CD4-positive, alpha-beta T cell (primary cell): ENCODE measurements at regions not wholly inside any gene's neighbourhood (a gene's known extent, or its start where the extent isn't known, plus 50 kb on each side); places are given as distances from the start of the nearest gene placed in this dataset.

Source experiments
- ATAC-seq: fragments of 200-7000 bp; cut with Tn5 transposase; one replicate; pipeline ENCODE4 v1.10.0; 2022; ENCODE audit warnings: mild to moderate bottlenecking; ENCODE audit not compliant: poor library complexity
- CTCF ChIA-PET: fragments of 350-600 bp; sonication (Branson Sonifier 250); formaldehyde crosslinking; loops from one replicate; lab custom pipeline; 2021; ENCODE audit warnings: antibody characterized with exemption, inconsistent platforms; lab: Charles Lee
- POLR2A ChIA-PET: fragments of 350-600 bp; sonication (Branson Sonifier 250); formaldehyde crosslinking; loops from one replicate; lab custom pipeline; 2021; ENCODE audit warnings: antibody characterized with exemption, inconsistent platforms; lab: Charles Lee
- DNase-seq, 14 experiments: peaks; one replicate each; pipeline ENCODE4 v3.0.0-alpha.2; 2013 to 2020; ENCODE audit warnings: mixed read lengths in 2 of 14
- H3K27ac ChIP-seq, 2 donors: one replicate each; pipeline versions ENCODE4 v1.5.1 to v1.7.0; 2013; ENCODE audit warnings: low read length in 2 of 2, low read depth in 1 of 2, mild to moderate bottlenecking in 1 of 2
- H3K27me3 ChIP-seq, 2 experiments: 1 replicate in 1 of 2; 2 replicates in 1 of 2; pipeline versions ENCODE4 v1.6.1 to v1.7.0; 2013; ENCODE audit warnings: low read length in 2 of 2, control low read depth in 1 of 2, mild to moderate bottlenecking in 1 of 2, moderate library complexity in 1 of 2; ENCODE audit not compliant: insufficient read depth in 2 of 2, control insufficient read depth in 1 of 2
- H3K36me3 ChIP-seq: one replicate; pipeline ENCODE4 v1.6.1; 2013; ENCODE audit warnings: low read length, control low read depth; ENCODE audit not compliant: insufficient read depth
- H3K4me1 ChIP-seq: one replicate; pipeline ENCODE4 v1.6.1; 2013; ENCODE audit warnings: low read length, control low read depth; ENCODE audit not compliant: insufficient read depth
- H3K4me3 ChIP-seq: one replicate; pipeline ENCODE4 v1.5.1; 2013; ENCODE audit warnings: mild to moderate bottlenecking, low read length, moderate library complexity
- H3K9me3 ChIP-seq, 2 experiments: 1 replicate in 1 of 2; 2 replicates in 1 of 2; pipeline versions ENCODE4 v1.6.1 to v1.7.0; 2013; ENCODE audit warnings: low read length in 2 of 2, mild to moderate bottlenecking in 2 of 2, control low read depth in 1 of 2, moderate library complexity in 1 of 2; ENCODE audit not compliant: control insufficient read depth in 1 of 2, insufficient read depth in 1 of 2
- H3K27ac Mint-ChIP-seq: one replicate; pipeline ENCODE4 v1.8.0; 2020; ENCODE audit warnings: mixed read lengths
- H3K27me3 Mint-ChIP-seq: one replicate; pipeline ENCODE4 v1.8.0; 2021; ENCODE audit warnings: mixed read lengths
- H3K36me3 Mint-ChIP-seq: one replicate; pipeline ENCODE4 v1.8.0; 2021; ENCODE audit warnings: low read depth, mixed read lengths
- H3K4me1 Mint-ChIP-seq: one replicate; pipeline ENCODE4 v1.8.0; 2021; ENCODE audit warnings: low read depth, mixed read lengths
- H3K4me3 Mint-ChIP-seq: one replicate; pipeline ENCODE4 v1.8.0; 2020; ENCODE audit warnings: mild to moderate bottlenecking, mixed read lengths
- H3K9me3 Mint-ChIP-seq: one replicate; pipeline ENCODE4 v1.8.0; 2020; ENCODE audit warnings: mixed read lengths
- CTCF ChIP-seq: fragments of 200-600 bp; IDR thresholded peaks from one replicate; pipeline ENCODE4 v1.8.0; 2022; ENCODE audit warnings: antibody characterized with exemption, mild to moderate bottlenecking
- intact Hi-C, 2 experiments: fragments of 100-400 bp; cut with DNase I in 1 of 2; cut with micrococcal nuclease in 1 of 2; formaldehyde crosslinking; loops; one replicate each; pipeline versions ENCODE4 v1.15.1 to v1.9.0; 2023 to 2025; cut with DNase I, micrococcal nuclease

- H3K9me3 Mint-ChIP-seq, result no peaks in the 10 kb centered on the region
- H3K4me1 ChIP-seq, result no peaks in the 10 kb centered on the region
- H3K27me3 ChIP-seq, result no peaks in the 10 kb centered on the region
- ChIA-PET CTCF (no interaction called here), POLR2A (no interaction called here)
- H3K27me3 Mint-ChIP-seq, result no peaks in the 10 kb centered on the region
- no peaks in the 10 kb centered on the region for H3K36me3 ChIP-seq
- H3K27ac Mint-ChIP-seq, result no peak overlapping the region
- H3K4me3 ChIP-seq, result no peak overlapping the region
- no peaks in the 10 kb centered on the region for H3K4me1 Mint-ChIP-seq
- DNase-seq, result no peak
- no peak overlapping the region for H3K4me3 Mint-ChIP-seq
- H3K27ac ChIP-seq, result no peak overlapping the region
- intact Hi-C loops, result no loop called here
- H3K36me3 Mint-ChIP-seq, result no peaks in the 10 kb centered on the region
- no peaks in the 10 kb centered on the region for H3K9me3 ChIP-seq
- TF ChIP-seq CTCF, result no peak
- no peak for ATAC-seq
Measured at GRCh38 chrX:39456894-39457604, 640.7 kb downstream of the BCOR start.

GRCh38 chrX:39458779-39459178, 639.0 kb downstream of the BCOR start:
- CTCF ChIA-PET, result no interaction called here
- H3K4me3 Mint-ChIP-seq, result no peak overlapping the region
- POLR2A ChIA-PET, result no interaction called here
- intact Hi-C loops, result no loop called here
- H3K36me3 Mint-ChIP-seq, result no peaks in the 10 kb centered on the region
- Histone ChIP-seq H3K4me1 (no peaks in the 10 kb centered on the region), H3K27ac (no peak overlapping the region), H3K27me3 (no peaks in the 10 kb centered on the region), H3K4me3 (no peak overlapping the region), H3K36me3 (no peaks in the 10 kb centered on the region), H3K9me3 (no peaks in the 10 kb centered on the region)
- H3K27me3 Mint-ChIP-seq, result no peaks in the 10 kb centered on the region
- TF ChIP-seq CTCF, result no peak
- H3K4me1 Mint-ChIP-seq, result no peaks in the 10 kb centered on the region
- no peak for ATAC-seq
- no peaks in the 10 kb centered on the region for H3K9me3 Mint-ChIP-seq
- H3K27ac Mint-ChIP-seq, result no peak overlapping the region
- no peak for DNase-seq

GRCh38 chrX:39459204-39459603, 638.6 kb downstream of the BCOR start:
- ATAC-seq (no peak), DNase-seq (no peak)
- Mint-ChIP-seq H3K4me3 (no peak overlapping the region), H3K4me1 (no peaks in the 10 kb centered on the region), H3K36me3 (no peaks in the 10 kb centered on the region), H3K9me3 (no peaks in the 10 kb centered on the region), H3K27ac (no peak overlapping the region), H3K27me3 (no peaks in the 10 kb centered on the region)
- CTCF ChIA-PET, result no interaction called here
- Histone ChIP-seq H3K9me3 (no peaks in the 10 kb centered on the region), H3K4me1 (no peaks in the 10 kb centered on the region), H3K27ac (no peak overlapping the region), H3K36me3 (no peaks in the 10 kb centered on the region), H3K4me3 (no peak overlapping the region), H3K27me3 (no peaks in the 10 kb centered on the region)
- POLR2A ChIA-PET, result no interaction called here
- TF ChIP-seq CTCF, result no peak
- intact Hi-C loops, result no loop called here
